ENCODE measurements at regions not wholly inside any gene's neighbourhood (a gene's known extent, or its start where the extent isn't known, plus 50 kb on each side); places are given as distances from the start of the nearest gene placed in this dataset.

GRCh38 chr9:107868186-107868585, 378.6 kb upstream of the KLF4 start:
- no peak for DNase-seq (ENCODE audit: low read depth in 4 of 4, low spot score in 1 of 4)

- DNase-seq (ENCODE audit: low read depth in 4 of 4, low spot score in 1 of 4), result no peak
These were observed 378.2 kb upstream of the KLF4 start for GRCh38 chr9:107867738-107868137.

GRCh38 chr9:107866711-107867311, 377.2 kb upstream of the KLF4 start:
- no peak for DNase-seq (ENCODE audit: low read depth in 4 of 4, low spot score in 1 of 4)

GRCh38 chr9:107863396-107863795, 373.8 kb upstream of the KLF4 start:
- no peak for DNase-seq (ENCODE audit: low read depth in 4 of 4, low spot score in 1 of 4)

- no peak for DNase-seq (ENCODE audit: low read depth in 4 of 4, low spot score in 1 of 4)
These were observed 373.3 kb upstream of the KLF4 start for GRCh38 chr9:107862881-107863280.

- no peak for DNase-seq (ENCODE audit: low read depth in 4 of 4, low spot score in 1 of 4)
These were observed 372.8 kb upstream of the KLF4 start for GRCh38 chr9:107862323-107862722.

- DNase-seq (ENCODE audit: low read depth in 4 of 4, low spot score in 1 of 4), result no peak
These were observed 371.5 kb upstream of the KLF4 start for GRCh38 chr9:107861075-107861474.

GRCh38 chr9:107858260-107858659, 368.7 kb upstream of the KLF4 start:
- no peak for DNase-seq (ENCODE audit: low read depth in 4 of 4, low spot score in 1 of 4)

GRCh38 chr9:107856633-107857032, 367.1 kb upstream of the KLF4 start:
- no peak for DNase-seq (ENCODE audit: low read depth in 4 of 4, low spot score in 1 of 4)

- no peak for DNase-seq (ENCODE audit: low read depth in 4 of 4, low spot score in 1 of 4)
These were observed 365.6 kb upstream of the KLF4 start for GRCh38 chr9:107855164-107855563.

- no peak for DNase-seq (ENCODE audit: low read depth in 4 of 4, low spot score in 1 of 4)
These were observed 363.9 kb upstream of the KLF4 start for GRCh38 chr9:107853461-107853860.

- no peak for DNase-seq (ENCODE audit: low read depth in 4 of 4, low spot score in 1 of 4)
These were observed 363.3 kb upstream of the KLF4 start for GRCh38 chr9:107852891-107853290.

GRCh38 chr9:107850653-107851052, 361.1 kb upstream of the KLF4 start:
- DNase-seq (ENCODE audit: low read depth in 4 of 4, low spot score in 1 of 4), result no peak

GRCh38 chr9:107847978-107848964, 358.7 kb upstream of the KLF4 start:
- no peak for DNase-seq (ENCODE audit: low read depth in 4 of 4, low spot score in 1 of 4)

- DNase-seq (ENCODE audit: low read depth in 4 of 4, low spot score in 1 of 4), result no peak
These were observed 353.0 kb upstream of the KLF4 start for GRCh38 chr9:107842530-107842929.

GRCh38 chr9:107841076-107841475, 351.5 kb upstream of the KLF4 start:
- no peak for DNase-seq (ENCODE audit: low read depth in 4 of 4, low spot score in 1 of 4)

- DNase-seq (ENCODE audit: low read depth in 4 of 4, low spot score in 1 of 4), result no peak
These were observed 349.8 kb upstream of the KLF4 start for GRCh38 chr9:107839371-107839770.

- DNase-seq (ENCODE audit: low read depth in 4 of 4, low spot score in 1 of 4), result no peak
These were observed 349.2 kb upstream of the KLF4 start for GRCh38 chr9:107838766-107839165.

- no peak for DNase-seq (ENCODE audit: low read depth in 4 of 4, low spot score in 1 of 4)
These were observed 346.7 kb upstream of the KLF4 start for GRCh38 chr9:107836300-107836699.

GRCh38 chr9:107833295-107833694, 343.7 kb upstream of the KLF4 start:
- no peak for DNase-seq (ENCODE audit: low read depth in 4 of 4, low spot score in 1 of 4)

- DNase-seq (ENCODE audit: low read depth in 4 of 4, low spot score in 1 of 4), result no peak
These were observed 343.3 kb upstream of the KLF4 start for GRCh38 chr9:107832871-107833270.

- DNase-seq (ENCODE audit: low read depth in 4 of 4, low spot score in 1 of 4), result no peak
These were observed 340.9 kb upstream of the KLF4 start for GRCh38 chr9:107830479-107830878.

All from stimulated activated CD4-positive, alpha-beta T cell treated with anti-CD3 and anti-CD28 coated beads, Interleukin-1b, Interleukin-23, amount 100 ng/mL, for 24 hours (primary cell).